Neural progenitor cell (in vitro differentiated cells): ENCODE measurements at regions not wholly inside any gene's neighbourhood (a gene's known extent, or its start where the extent isn't known, plus 50 kb on each side); places are given as distances from the start of the nearest gene placed in this dataset.

Experiments used
- DNase-seq: peaks from one replicate; pipeline ENCODE4 v3.0.0-alpha.2; 2016; ENCODE audit warnings: low spot score
- H2AFZ ChIP-seq: fragments of 200-600 bp; sonication (generic); replicated peaks from 2 replicates; pipeline ENCODE4 v1.6.1; 2016; ENCODE audit warnings: antibody characterized with exemption
- H3F3A ChIP-seq: fragments of 200-600 bp; sonication (generic); 2 replicates; pipeline ENCODE4 v1.6.1; 2016; ENCODE audit warnings: antibody characterized with exemption, low read depth
- H3K27ac ChIP-seq: fragments of 200-600 bp; sonication (generic); 2 replicates; pipeline ENCODE4 v1.5.1; 2016; ENCODE audit warnings: mild to moderate bottlenecking
- H3K27me3 ChIP-seq: fragments of 200-600 bp; sonication (generic); 2 replicates; pipeline ENCODE4 v1.6.1; 2016; ENCODE audit warnings: mild to moderate bottlenecking, moderate library complexity
- H3K36me3 ChIP-seq: fragments of 200-600 bp; sonication (generic); 2 replicates; pipeline ENCODE4 v1.5.1; 2016
- H3K4me1 ChIP-seq: fragments of 200-600 bp; sonication (generic); 2 replicates; pipeline ENCODE4 v1.6.1; 2016; ENCODE audit warnings: mixed run types
- H3K4me2 ChIP-seq: fragments of 200-600 bp; sonication (generic); 2 replicates; pipeline ENCODE4 v1.6.1; 2016
- H3K4me3 ChIP-seq: fragments of 200-600 bp; sonication (generic); 2 replicates; pipeline ENCODE4 v1.5.1; 2016
- H3K79me2 ChIP-seq: fragments of 200-600 bp; sonication (generic); 2 replicates; pipeline ENCODE4 v1.6.1; 2016; ENCODE audit warnings: low read depth
- H3K9ac ChIP-seq: fragments of 200-600 bp; sonication (generic); 2 replicates; pipeline ENCODE4 v1.6.1; 2016
- H3K9me3 ChIP-seq: fragments of 200-600 bp; sonication (generic); 2 replicates; pipeline ENCODE4 v1.5.1; 2016; ENCODE audit warnings: low read depth
- H4K20me1 ChIP-seq: fragments of 200-600 bp; sonication (generic); 2 replicates; pipeline ENCODE4 v1.6.1; 2016; ENCODE audit warnings: low read depth
- H3K27ac Mint-ChIP-seq: 3 replicates; pipeline ENCODE4 v1.8.0; 2021; ENCODE audit warnings: mixed read lengths
- H3K27me3 Mint-ChIP-seq: 2 replicates; pipeline ENCODE4 v1.8.0; 2022; ENCODE audit warnings: low read depth, mild to moderate bottlenecking, inconsistent platforms, moderate library complexity, mixed read lengths; ENCODE audit not compliant: insufficient read depth
- H3K36me3 Mint-ChIP-seq: 3 replicates; pipeline ENCODE4 v1.8.0; 2021; ENCODE audit warnings: mixed read lengths
- H3K4me1 Mint-ChIP-seq: 3 replicates; pipeline ENCODE4 v1.8.0; 2021; ENCODE audit warnings: mixed read lengths
- H3K4me3 Mint-ChIP-seq: 3 replicates; pipeline ENCODE4 v1.8.0; 2021; ENCODE audit warnings: mild to moderate bottlenecking, moderate library complexity, mixed read lengths
- H3K9me3 Mint-ChIP-seq: 3 replicates; pipeline ENCODE4 v1.8.0; 2020; ENCODE audit warnings: mixed read lengths
- CTCF ChIP-seq: fragments of 200-600 bp; sonication (generic); IDR thresholded peaks from 2 replicates; pipeline ENCODE4 v1.5.1; 2017; ENCODE audit warnings: antibody characterized with exemption, mild to moderate bottlenecking
- EZH2 ChIP-seq: fragments of 200-600 bp; sonication (generic); IDR thresholded peaks from 2 replicates; pipeline ENCODE4 v1.6.1; 2017; ENCODE audit warnings: antibody characterized with exemption, mild to moderate bottlenecking, moderate library complexity
- EZH2phosphoT487 ChIP-seq: fragments of 200-600 bp; sonication (generic); IDR thresholded peaks from 2 replicates; pipeline ENCODE4 v1.6.1; 2017; ENCODE audit warnings: antibody characterized with exemption

DNA sequence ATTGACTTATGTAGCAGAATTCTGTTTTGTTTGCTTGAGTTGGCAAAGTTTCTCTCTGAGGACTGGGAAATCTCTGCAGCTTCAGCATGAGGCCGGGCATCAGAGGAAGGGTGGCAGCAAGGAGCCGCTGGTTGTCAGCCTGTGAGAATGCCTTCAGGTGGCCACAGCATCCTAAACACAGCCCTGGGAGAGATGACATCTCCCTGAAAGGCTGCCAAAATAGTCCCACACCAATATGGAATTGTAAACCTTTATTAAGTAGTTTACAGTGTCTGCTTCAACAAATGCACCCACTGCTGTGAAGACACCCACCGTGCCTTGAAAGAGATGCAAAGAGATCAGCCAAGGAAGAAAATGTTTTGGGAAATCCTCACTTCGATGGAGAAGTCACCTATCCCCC, 609.7 kb upstream of the ARRDC4 start:
- Histone ChIP-seq H3K79me2 (no peaks in the 10 kb centered on the region), H2AFZ (no peak overlapping the region), H3K4me1 (peaks cover 6% of the 10 kb centered on the region), H3F3A (no peaks in the 10 kb centered on the region), H3K4me3 (no peak overlapping the region), H3K27ac (no peak overlapping the region), H3K27me3 (no peaks in the 10 kb centered on the region), H4K20me1 (peaks cover 7% of the 10 kb centered on the region), H3K9me3 (no peaks in the 10 kb centered on the region), H3K36me3 (no peaks in the 10 kb centered on the region), H3K9ac (no peak overlapping the region), H3K4me2 (no peak overlapping the region)
- TF ChIP-seq CTCF = no peak
- TF ChIP-seq EZH2phosphoT487 = no peak
- TF ChIP-seq EZH2 = no peak
- H3K27me3 Mint-ChIP-seq = no peaks in the 10 kb centered on the region
- peak; percentile 3 for DNase-seq
- H3K27ac Mint-ChIP-seq = no peak overlapping the region
- no peaks in the 10 kb centered on the region for H3K36me3 Mint-ChIP-seq
- peaks cover 3% of the 10 kb centered on the region for H3K9me3 Mint-ChIP-seq
- no peaks in the 10 kb centered on the region for H3K4me1 Mint-ChIP-seq
- H3K4me3 Mint-ChIP-seq = no peak overlapping the region

DNA sequence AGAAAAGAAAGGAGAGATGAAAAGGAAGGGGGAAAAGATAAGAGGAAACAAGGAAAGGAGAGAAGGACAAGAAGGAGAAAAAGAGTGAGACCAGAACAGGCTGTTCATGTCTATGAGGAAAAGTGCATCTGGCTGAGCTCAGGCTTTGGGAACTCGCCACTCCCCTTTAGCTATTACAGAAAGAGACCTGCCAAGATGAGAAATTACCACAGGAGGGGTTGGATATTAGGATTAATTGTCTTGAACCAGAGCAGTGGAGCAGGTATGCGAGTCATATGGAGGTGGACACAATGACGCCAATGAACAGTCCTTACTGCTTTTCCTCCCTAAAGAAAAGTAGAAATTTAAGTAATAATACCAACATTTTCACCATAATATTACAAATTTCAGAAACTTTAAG, 577.0 kb upstream of the ARRDC4 start:
- no peaks in the 10 kb centered on the region for H3K9me3 Mint-ChIP-seq
- TF ChIP-seq EZH2 (no peak), EZH2phosphoT487 (no peak), CTCF (no peak)
- no peaks in the 10 kb centered on the region for H3K4me1 ChIP-seq
- no peak overlapping the region for H3K4me3 ChIP-seq
- no peak overlapping the region for H3K9ac ChIP-seq
- peaks cover 4% of the 10 kb centered on the region for H4K20me1 ChIP-seq
- no peak overlapping the region for H3K4me2 ChIP-seq
- no peaks in the 10 kb centered on the region for H3K4me1 Mint-ChIP-seq
- H3K79me2 ChIP-seq = no peaks in the 10 kb centered on the region
- no peaks in the 10 kb centered on the region for H3K36me3 ChIP-seq
- no peaks in the 10 kb centered on the region for H3K27me3 Mint-ChIP-seq
- no peaks in the 10 kb centered on the region for H3K36me3 Mint-ChIP-seq
- H3K27ac ChIP-seq = no peak overlapping the region
- DNase-seq = no peak
- H3F3A ChIP-seq = no peaks in the 10 kb centered on the region
- H3K9me3 ChIP-seq = no peaks in the 10 kb centered on the region
- no peaks in the 10 kb centered on the region for H3K27me3 ChIP-seq
- no peak overlapping the region for H3K4me3 Mint-ChIP-seq
- H3K27ac Mint-ChIP-seq = no peak overlapping the region
- H2AFZ ChIP-seq = no peak overlapping the region

- TF ChIP-seq EZH2 (no peak), EZH2phosphoT487 (no peak), CTCF (no peak)
- no peaks in the 10 kb centered on the region for H3K4me1 ChIP-seq
- no peak overlapping the region for H3K4me3 ChIP-seq
- no peak overlapping the region for H3K4me2 ChIP-seq
- no peak overlapping the region for H3K27ac ChIP-seq
- H4K20me1 ChIP-seq = peaks cover 4% of the 10 kb centered on the region
- H3K36me3 Mint-ChIP-seq = no peaks in the 10 kb centered on the region
- H3K27me3 Mint-ChIP-seq = no peaks in the 10 kb centered on the region
- no peak for DNase-seq
- H3K4me3 Mint-ChIP-seq = no peak overlapping the region
- H3K79me2 ChIP-seq = no peaks in the 10 kb centered on the region
- no peaks in the 10 kb centered on the region for H3K36me3 ChIP-seq
- no peak overlapping the region for H2AFZ ChIP-seq
- no peaks in the 10 kb centered on the region for H3K9me3 ChIP-seq
- H3K4me1 Mint-ChIP-seq = no peaks in the 10 kb centered on the region
- H3K9ac ChIP-seq = no peak overlapping the region
- no peaks in the 10 kb centered on the region for H3K9me3 Mint-ChIP-seq
- no peak overlapping the region for H3K27ac Mint-ChIP-seq
- H3F3A ChIP-seq = no peaks in the 10 kb centered on the region
- H3K27me3 ChIP-seq = no peaks in the 10 kb centered on the region
Observed at GRCh38 chr15:97386940-97387339, 573.6 kb upstream of the ARRDC4 start.

GRCh38 chr15:97401195-97401594, 559.3 kb upstream of the ARRDC4 start:
- H3K27ac Mint-ChIP-seq = no peak overlapping the region
- H3K27me3 Mint-ChIP-seq = no peaks in the 10 kb centered on the region

More at GRCh38 chr15:97401195-97401594, 559.3 kb upstream of the ARRDC4 start:
- no peak overlapping the region for H3K4me3 ChIP-seq
- no peak overlapping the region for H2AFZ ChIP-seq
- H3K27me3 ChIP-seq = no peaks in the 10 kb centered on the region
- H4K20me1 ChIP-seq = no peaks in the 10 kb centered on the region
- H3K9ac ChIP-seq = no peak overlapping the region
- no peak for TF ChIP-seq CTCF
- TF ChIP-seq EZH2phosphoT487 = no peak
- TF ChIP-seq EZH2 = no peak
- peak overlapping the region; percentile 11 for H3K4me2 ChIP-seq
- no peaks in the 10 kb centered on the region for H3K4me1 Mint-ChIP-seq
- H3K9me3 Mint-ChIP-seq = no peaks in the 10 kb centered on the region
- H3F3A ChIP-seq = no peaks in the 10 kb centered on the region
- no peak overlapping the region for H3K4me3 Mint-ChIP-seq
- peaks cover 6% of the 10 kb centered on the region for H3K79me2 ChIP-seq
- H3K36me3 Mint-ChIP-seq = no peaks in the 10 kb centered on the region
- no peaks in the 10 kb centered on the region for H3K36me3 ChIP-seq
- H3K27ac ChIP-seq = no peak overlapping the region
- no peaks in the 10 kb centered on the region for H3K9me3 ChIP-seq
- no peak for DNase-seq
- peaks cover 17% of the 10 kb centered on the region for H3K4me1 ChIP-seq
